OCI-LY7 (cell line): ENCODE measurements at regions not wholly inside any gene's neighbourhood (a gene's known extent, or its start where the extent isn't known, plus 50 kb on each side); places are given as distances from the start of the nearest gene placed in this dataset. TPM values are rescaled to one million over a fixed set of nuclear protein-coding genes. Genes with fewer than 3 reads are reported as not detected.

Experiments
- BruUV-seq: library from RNA; stranded (reverse); fragments of 400-500 nt; replicated peaks from 2 replicates; lab custom pipeline; 2021; lab: Mats Ljungman, UMichigan
- CTCF ChIA-PET: fragments of 300-600 bp; sonication (Branson Sonifier 250); formaldehyde crosslinking; loops from one replicate; lab custom pipeline; 2022; ENCODE audit warnings: antibody characterized with exemption; ENCODE audit not compliant: unreplicated experiment; lab: Charles Lee
- POLR2A ChIA-PET: fragments of 300-600 bp; sonication (Branson Sonifier 250); formaldehyde crosslinking; loops from one replicate; lab custom pipeline; 2022; ENCODE audit warnings: antibody characterized with exemption; lab: Charles Lee
- DNase-seq: peaks from one replicate; pipeline ENCODE4 v3.0.0-alpha.2; 2015; ENCODE audit warnings: low spot score
- H2AFZ ChIP-seq: fragments of 200-600 bp; sonication (generic), shearing (Covaris generic); 2 replicates; pipeline ENCODE4 v1.6.1; 2014; ENCODE audit warnings: mild to moderate bottlenecking, antibody characterized with exemption, low read length, moderate library complexity
- H3K27ac ChIP-seq: fragments of 200-600 bp; sonication (generic); 2 replicates; pipeline ENCODE4 v1.5.1; 2014; ENCODE audit warnings: mixed run types, low read depth, mild to moderate bottlenecking, moderate library complexity, low read length, inconsistent platforms; ENCODE audit not compliant: poor library complexity, severe bottlenecking
- H3K36me3 ChIP-seq: fragments of 200-600 bp; sonication (generic); 2 replicates; pipeline ENCODE4 v1.6.1; 2014; ENCODE audit warnings: mild to moderate bottlenecking, antibody characterized with exemption, low read length, moderate library complexity, mixed read lengths; ENCODE audit not compliant: insufficient read depth
- H3K4me1 ChIP-seq: fragments of 200-600 bp; sonication (generic); 2 replicates; pipeline ENCODE4 v1.5.1; 2014; ENCODE audit warnings: mild to moderate bottlenecking, low read length; ENCODE audit not compliant: insufficient read depth, poor library complexity, severe bottlenecking
- H3K4me2 ChIP-seq: fragments of 200-600 bp; sonication (generic); 2 replicates; pipeline ENCODE4 v1.6.1; 2014; ENCODE audit warnings: mild to moderate bottlenecking, low read length
- H3K4me3 ChIP-seq: fragments of 200-600 bp; sonication (generic); 2 replicates; pipeline ENCODE4 v1.5.1; 2014; ENCODE audit warnings: mild to moderate bottlenecking, low read depth, low read length; ENCODE audit not compliant: poor library complexity, severe bottlenecking
- H3K79me2 ChIP-seq: fragments of 200-600 bp; sonication (generic); 2 replicates; pipeline ENCODE4 v1.6.1; 2016; ENCODE audit warnings: low read depth, mild to moderate bottlenecking, low read length, moderate library complexity, mixed read lengths; ENCODE audit not compliant: insufficient read depth
- H3K9me2 ChIP-seq: fragments of 200-600 bp; sonication (generic); 2 replicates; pipeline ENCODE4 v1.6.1; 2016; ENCODE audit warnings: mild to moderate bottlenecking, low read length, mixed read lengths; ENCODE audit not compliant: insufficient read depth
- H3K9me3 ChIP-seq: fragments of 200-600 bp; sonication (generic); 2 replicates; pipeline ENCODE4 v1.6.1; 2014; ENCODE audit warnings: mild to moderate bottlenecking, mixed run types, low read length, mixed read lengths
- H4K20me1 ChIP-seq: fragments of 200-600 bp; sonication (generic); 2 replicates; pipeline ENCODE4 v1.6.1; 2014; ENCODE audit warnings: mild to moderate bottlenecking, antibody characterized with exemption, low read length, moderate library complexity, mixed read lengths; ENCODE audit not compliant: insufficient read depth
- EZH2phosphoT487 ChIP-seq: fragments of 200-600 bp; sonication (generic); IDR thresholded peaks from 2 replicates; pipeline ENCODE4 v1.6.1; 2018; ENCODE audit warnings: low read depth, borderline replicate concordance, mild to moderate bottlenecking, mixed run types, antibody characterized with exemption, low read length, moderate library complexity, mixed read lengths
- intact Hi-C: fragments of 100-400 bp; cut with micrococcal nuclease; formaldehyde crosslinking; loops from one replicate; pipeline ENCODE4 v1.10.0; 2022; ENCODE audit not compliant: unreplicated experiment
- small RNA-seq: library from RNA; depleted of rRNA; stranded (forward); fragments of <200 nt; gene quantifications from one replicate; pipeline ENCODE3, GENCODE V24; 2014
- TF ChIP-seq, protein P1 (sequence below): fragments of 200-600 bp; sonication (generic); conservative IDR thresholded peaks from 2 replicates; pipeline ENCODE4 v1.5.1; 2014; ENCODE audit warnings: mild to moderate bottlenecking, antibody characterized with exemption, low read length, moderate library complexity, mixed read lengths

DNA sequence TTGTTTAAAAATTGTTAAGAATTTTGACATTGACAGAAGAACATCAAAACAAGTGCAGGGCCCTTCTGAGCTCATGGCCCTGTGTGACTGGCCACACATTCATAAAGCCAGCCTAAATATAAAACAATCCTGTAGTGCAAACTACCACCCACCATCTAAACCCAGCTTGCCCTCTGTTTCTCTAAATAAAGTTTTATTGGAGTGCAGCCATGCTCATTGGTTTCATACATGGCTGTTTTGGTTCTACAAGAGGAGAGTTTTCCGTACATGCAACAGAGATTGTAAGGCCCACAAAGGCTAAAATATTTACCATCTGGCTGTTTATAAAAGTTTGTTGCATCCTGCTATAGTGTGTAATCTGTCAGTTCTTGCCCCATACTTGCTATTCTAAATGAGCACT, 54.6 kb upstream of the TRIM24 start:
- ChIA-PET POLR2A (no interaction called here), CTCF (no interaction called here)
- intact Hi-C loops: no loop called here
- no peak for TF ChIP-seq EZH2phosphoT487
- TF ChIP-seq, protein P1, sequence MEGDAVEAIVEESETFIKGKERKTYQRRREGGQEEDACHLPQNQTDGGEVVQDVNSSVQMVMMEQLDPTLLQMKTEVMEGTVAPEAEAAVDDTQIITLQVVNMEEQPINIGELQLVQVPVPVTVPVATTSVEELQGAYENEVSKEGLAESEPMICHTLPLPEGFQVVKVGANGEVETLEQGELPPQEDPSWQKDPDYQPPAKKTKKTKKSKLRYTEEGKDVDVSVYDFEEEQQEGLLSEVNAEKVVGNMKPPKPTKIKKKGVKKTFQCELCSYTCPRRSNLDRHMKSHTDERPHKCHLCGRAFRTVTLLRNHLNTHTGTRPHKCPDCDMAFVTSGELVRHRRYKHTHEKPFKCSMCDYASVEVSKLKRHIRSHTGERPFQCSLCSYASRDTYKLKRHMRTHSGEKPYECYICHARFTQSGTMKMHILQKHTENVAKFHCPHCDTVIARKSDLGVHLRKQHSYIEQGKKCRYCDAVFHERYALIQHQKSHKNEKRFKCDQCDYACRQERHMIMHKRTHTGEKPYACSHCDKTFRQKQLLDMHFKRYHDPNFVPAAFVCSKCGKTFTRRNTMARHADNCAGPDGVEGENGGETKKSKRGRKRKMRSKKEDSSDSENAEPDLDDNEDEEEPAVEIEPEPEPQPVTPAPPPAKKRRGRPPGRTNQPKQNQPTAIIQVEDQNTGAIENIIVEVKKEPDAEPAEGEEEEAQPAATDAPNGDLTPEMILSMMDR: no peak
- Histone ChIP-seq H3K4me1 (no peaks in the 10 kb centered on the region), H3K36me3 (no peaks in the 10 kb centered on the region), H3K9me3 (no peaks in the 10 kb centered on the region), H4K20me1 (no peaks in the 10 kb centered on the region), H3K79me2 (no peaks in the 10 kb centered on the region), H3K4me2 (no peak overlapping the region), H2AFZ (no peak overlapping the region), H3K4me3 (no peak overlapping the region), H3K27ac (no peak overlapping the region), H3K9me2 (no peaks in the 10 kb centered on the region)
- no peak for DNase-seq
- BruUV-seq: no TSS peak

DNA sequence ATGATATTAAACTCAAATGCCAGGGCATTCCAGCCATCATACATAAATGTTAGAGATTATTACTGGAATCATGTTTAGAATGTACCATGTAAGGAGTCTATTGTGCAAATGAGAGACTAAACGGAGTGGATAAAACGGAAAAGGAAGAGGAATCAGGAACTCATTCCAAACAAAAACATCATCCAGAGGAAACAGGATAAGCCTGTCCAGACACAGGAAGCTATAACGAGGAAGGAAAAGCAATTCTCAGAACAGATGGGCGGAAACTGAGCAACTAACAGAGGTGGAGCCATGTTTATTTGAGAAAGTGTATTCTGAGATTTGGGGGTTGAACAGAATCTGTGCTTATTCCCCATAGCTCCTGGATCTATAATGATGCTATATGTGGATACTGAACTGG, 52.3 kb upstream of the TRIM24 start:
- ChIA-PET POLR2A (interaction anchor here (0.6 to 0.7 kb wide), 2 partner anchors 12 to 13 kb away, joined by 3 read pairs; no protein-coding TSS in a partner anchor), CTCF (interaction anchor here (0.5 kb wide), 1 partner anchor 93 kb away, joined by 3 read pairs; no protein-coding TSS in a partner anchor)
- no peak for DNase-seq
- BruUV-seq: no TSS peak
- Histone ChIP-seq H3K36me3 (no peaks in the 10 kb centered on the region), H3K4me1 (no peaks in the 10 kb centered on the region), H2AFZ (no peak overlapping the region), H4K20me1 (no peaks in the 10 kb centered on the region), H3K9me2 (no peaks in the 10 kb centered on the region), H3K4me3 (no peak overlapping the region), H3K27ac (no peak overlapping the region), H3K4me2 (no peak overlapping the region), H3K9me3 (no peaks in the 10 kb centered on the region), H3K79me2 (no peaks in the 10 kb centered on the region)
- intact Hi-C loops: no loop called here
- TF ChIP-seq, protein P1: no peak
- no peak for TF ChIP-seq EZH2phosphoT487

Small RNAs in the stretch of these regions (small RNA-seq; reads per million reads assigned to genes)
- gene RF00019 (not detected), gene RF00432 (not detected)
